ENCODE measurements at regions not wholly inside any gene's neighbourhood (a gene's known extent, or its start where the extent isn't known, plus 50 kb on each side); places are given as distances from the start of the nearest gene placed in this dataset.
A peak's percentile ranks its signal among the peaks of the same experiment; 100 is the strongest.

DNA sequence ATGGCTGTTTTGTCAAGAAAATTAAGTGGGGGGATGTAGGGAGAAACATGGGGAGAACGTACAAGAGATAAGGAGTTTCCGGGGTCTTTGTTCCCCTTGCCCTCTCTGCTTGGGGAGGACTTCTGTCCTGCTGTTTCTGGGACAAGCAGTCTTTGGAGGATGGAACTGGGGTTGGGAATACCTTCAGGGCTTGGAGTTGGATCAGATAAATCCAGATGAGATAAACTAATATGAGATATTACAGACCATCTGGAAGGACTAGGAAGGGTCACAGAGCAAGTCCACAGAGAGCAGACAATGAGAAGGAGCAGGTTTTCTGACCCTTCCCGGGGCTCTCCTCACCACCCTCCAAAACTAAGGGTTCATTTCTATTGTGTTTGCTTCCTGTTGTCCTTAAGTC is 237.5 kb downstream of the TSHZ3 start:
- Histone ChIP-seq H3K36me3 (ENCODE audit: control insufficient read depth in 3 of 3, insufficient read depth in 2 of 3, low read depth in 1 of 3, low read length in 3 of 3) (no peaks in the 10 kb centered on the region), H3K27me3 (ENCODE audit: control insufficient read depth in 3 of 3, insufficient read depth in 3 of 3, low read length in 3 of 3) (peaks cover 0 to 2% (median 0%) of the 10 kb centered on the region in 3 donors), H3K4me3 (ENCODE audit: low read depth in 1 of 3, low read length in 3 of 3) (no peak overlapping the region), H3K27ac (ENCODE audit: low read depth in 1 of 3, low read length in 2 of 3) (no peak overlapping the region), H3K4me1 (ENCODE audit: control insufficient read depth in 3 of 3, insufficient read depth in 2 of 3, low read depth in 1 of 3, low read length in 2 of 3) (no peaks in the 10 kb centered on the region), H3K9me3 (ENCODE audit: control insufficient read depth in 2 of 2, insufficient read depth in 1 of 2, low read depth in 1 of 2, low read length in 1 of 2) (no peaks in the 10 kb centered on the region)
- DNase-seq (no peak), FAIRE-seq (no peak)
- 74 to 84% (median 81%) methylated on average over 3 of the region's 3 CpGs for WGBS, 3 donors

DNA sequence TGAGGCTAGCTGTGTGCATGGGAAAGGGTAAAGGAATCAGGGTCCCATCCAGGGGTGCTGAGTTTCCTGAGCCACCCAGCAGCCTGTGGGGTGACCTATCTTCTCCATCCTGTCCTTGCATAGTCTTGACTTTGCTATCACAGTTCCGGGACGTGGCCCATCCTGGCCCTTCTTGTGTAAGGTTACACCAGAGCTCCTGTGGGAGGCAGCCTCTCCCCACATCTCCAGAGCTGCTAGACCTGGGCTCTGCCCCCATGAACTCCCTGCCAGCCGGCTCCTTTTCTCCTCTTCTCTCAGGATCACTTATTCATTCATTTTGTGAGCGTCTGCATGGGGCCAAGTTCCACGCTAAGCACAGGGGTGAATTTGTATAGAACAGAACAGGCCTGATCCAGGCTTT is 238.9 kb downstream of the TSHZ3 start:
- H3K27ac ChIP-seq (ENCODE audit: low read depth in 1 of 3, low read length in 2 of 3) = no peak overlapping the region
- no peak overlapping the region for H3K4me3 ChIP-seq (ENCODE audit: low read depth in 1 of 3, low read length in 3 of 3)
- FAIRE-seq (no peak), DNase-seq (peak in 1 of 2 donors; percentile 3)
- H3K36me3 ChIP-seq (ENCODE audit: control insufficient read depth in 3 of 3, insufficient read depth in 2 of 3, low read depth in 1 of 3, low read length in 3 of 3) = no peaks in the 10 kb centered on the region
- H3K27me3 ChIP-seq (ENCODE audit: control insufficient read depth in 3 of 3, insufficient read depth in 3 of 3, low read length in 3 of 3) = peaks cover 0 to 2% (median 0%) of the 10 kb centered on the region in 3 donors
- WGBS, 3 donors = 18 to 66% (median 55%) methylated on average over 5 of the region's 5 CpGs
- H3K9me3 ChIP-seq (ENCODE audit: control insufficient read depth in 2 of 2, insufficient read depth in 1 of 2, low read depth in 1 of 2, low read length in 1 of 2) = no peaks in the 10 kb centered on the region
- no peaks in the 10 kb centered on the region for H3K4me1 ChIP-seq (ENCODE audit: control insufficient read depth in 3 of 3, insufficient read depth in 2 of 3, low read depth in 1 of 3, low read length in 2 of 3)

DNA sequence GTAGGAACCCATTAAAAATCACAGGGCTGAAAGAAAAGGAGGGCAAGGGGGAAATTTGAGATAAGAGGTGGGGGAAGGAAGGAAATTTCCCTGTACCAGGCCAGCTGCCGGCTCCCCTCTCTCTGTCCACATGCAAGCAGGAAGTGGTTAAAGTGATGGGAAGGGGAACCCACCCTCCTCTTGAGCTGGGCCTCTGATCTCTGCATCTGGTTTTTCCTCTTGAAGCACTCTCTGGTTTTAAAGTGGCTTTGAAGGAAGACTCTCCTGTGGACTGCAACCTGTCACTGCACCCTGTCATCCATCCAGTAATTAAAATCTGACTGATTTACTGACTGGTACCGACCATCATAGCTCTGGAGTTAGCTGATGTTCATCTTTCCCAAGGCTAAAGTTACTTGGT is 239.6 kb downstream of the TSHZ3 start:
- Histone ChIP-seq H3K27me3 (ENCODE audit: control insufficient read depth in 3 of 3, insufficient read depth in 3 of 3, low read length in 3 of 3) (peaks cover 0 to 2% (median 0%) of the 10 kb centered on the region in 3 donors), H3K27ac (ENCODE audit: low read depth in 1 of 3, low read length in 2 of 3) (no peak overlapping the region), H3K4me1 (ENCODE audit: control insufficient read depth in 3 of 3, insufficient read depth in 2 of 3, low read depth in 1 of 3, low read length in 2 of 3) (no peaks in the 10 kb centered on the region), H3K4me3 (ENCODE audit: low read depth in 1 of 3, low read length in 3 of 3) (no peak overlapping the region), H3K9me3 (ENCODE audit: control insufficient read depth in 2 of 2, insufficient read depth in 1 of 2, low read depth in 1 of 2, low read length in 1 of 2) (no peaks in the 10 kb centered on the region), H3K36me3 (ENCODE audit: control insufficient read depth in 3 of 3, insufficient read depth in 2 of 3, low read depth in 1 of 3, low read length in 3 of 3) (no peaks in the 10 kb centered on the region)
- 28 to 60% (median 44%) methylated on average over 2 of the region's 2 CpGs for WGBS, 3 donors
- FAIRE-seq (no peak), DNase-seq (no peak)

DNA sequence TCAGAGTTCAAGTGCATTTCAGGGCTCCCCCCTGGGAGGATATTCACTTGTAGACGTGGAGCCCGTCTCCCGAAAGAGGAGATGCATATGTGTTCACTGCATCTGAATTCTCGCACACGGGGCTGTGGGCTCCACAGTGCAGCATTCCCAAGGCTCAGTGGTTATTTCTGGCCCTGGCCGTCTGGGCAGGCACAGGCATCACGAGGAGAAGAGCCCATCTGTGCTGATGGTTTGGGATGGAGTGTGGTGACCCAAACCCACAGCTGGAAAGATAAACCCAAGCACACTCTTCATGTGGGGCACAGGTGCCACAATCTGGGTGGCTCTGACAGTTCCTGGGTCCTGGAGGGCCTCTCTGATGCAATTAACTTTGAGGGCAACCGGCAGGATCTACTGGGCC is 242.1 kb downstream of the TSHZ3 start:
- DNase-seq (no peak), FAIRE-seq (no peak)
- WGBS, 3 donors = 85 to 88% (median 86%) methylated on average over 8 of the region's 8 CpGs
- Histone ChIP-seq H3K36me3 (ENCODE audit: control insufficient read depth in 3 of 3, insufficient read depth in 2 of 3, low read depth in 1 of 3, low read length in 3 of 3) (no peaks in the 10 kb centered on the region), H3K4me3 (ENCODE audit: low read depth in 1 of 3, low read length in 3 of 3) (no peak overlapping the region), H3K4me1 (ENCODE audit: control insufficient read depth in 3 of 3, insufficient read depth in 2 of 3, low read depth in 1 of 3, low read length in 2 of 3) (peaks cover 0 to under 1% (median 0%) of the 10 kb centered on the region in 3 donors), H3K27me3 (ENCODE audit: control insufficient read depth in 3 of 3, insufficient read depth in 3 of 3, low read length in 3 of 3) (peaks cover 0 to 2% (median 0%) of the 10 kb centered on the region in 3 donors), H3K27ac (ENCODE audit: low read depth in 1 of 3, low read length in 2 of 3) (no peak overlapping the region), H3K9me3 (ENCODE audit: control insufficient read depth in 2 of 2, insufficient read depth in 1 of 2, low read depth in 1 of 2, low read length in 1 of 2) (no peaks in the 10 kb centered on the region)

DNA sequence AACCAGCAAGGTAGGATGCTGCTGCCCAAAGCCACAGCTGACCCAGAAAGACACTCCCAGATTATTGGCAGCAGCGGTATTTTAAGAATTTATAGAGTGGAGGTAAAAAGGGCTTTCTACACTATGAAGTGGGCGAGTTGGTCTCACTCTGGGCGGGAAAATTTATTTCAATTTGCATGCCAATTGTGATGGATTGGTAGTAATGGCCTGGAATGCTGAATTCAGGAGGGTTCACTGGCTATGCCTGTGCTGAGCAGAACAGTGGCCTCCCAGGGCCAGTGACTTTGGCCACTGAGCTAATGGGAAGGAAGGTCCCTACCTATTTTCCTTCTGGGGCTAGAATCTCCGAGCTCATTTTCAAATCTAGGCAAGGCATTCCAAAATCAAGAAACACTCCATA is 243.5 kb downstream of the TSHZ3 start:
- FAIRE-seq (no peak), DNase-seq (no peak)
- Histone ChIP-seq H3K27me3 (ENCODE audit: control insufficient read depth in 3 of 3, insufficient read depth in 3 of 3, low read length in 3 of 3) (peaks cover 0 to 2% (median 0%) of the 10 kb centered on the region in 3 donors), H3K4me3 (ENCODE audit: low read depth in 1 of 3, low read length in 3 of 3) (no peak overlapping the region), H3K27ac (ENCODE audit: low read depth in 1 of 3, low read length in 2 of 3) (no peak overlapping the region), H3K36me3 (ENCODE audit: control insufficient read depth in 3 of 3, insufficient read depth in 2 of 3, low read depth in 1 of 3, low read length in 3 of 3) (no peaks in the 10 kb centered on the region), H3K4me1 (ENCODE audit: control insufficient read depth in 3 of 3, insufficient read depth in 2 of 3, low read depth in 1 of 3, low read length in 2 of 3) (peaks cover 0 to 4% (median 0%) of the 10 kb centered on the region in 3 donors), H3K9me3 (ENCODE audit: control insufficient read depth in 2 of 2, insufficient read depth in 1 of 2, low read depth in 1 of 2, low read length in 1 of 2) (no peaks in the 10 kb centered on the region)
- WGBS, 3 donors = 72 to 84% (median 72%) methylated on average over 4 of the region's 4 CpGs

DNA sequence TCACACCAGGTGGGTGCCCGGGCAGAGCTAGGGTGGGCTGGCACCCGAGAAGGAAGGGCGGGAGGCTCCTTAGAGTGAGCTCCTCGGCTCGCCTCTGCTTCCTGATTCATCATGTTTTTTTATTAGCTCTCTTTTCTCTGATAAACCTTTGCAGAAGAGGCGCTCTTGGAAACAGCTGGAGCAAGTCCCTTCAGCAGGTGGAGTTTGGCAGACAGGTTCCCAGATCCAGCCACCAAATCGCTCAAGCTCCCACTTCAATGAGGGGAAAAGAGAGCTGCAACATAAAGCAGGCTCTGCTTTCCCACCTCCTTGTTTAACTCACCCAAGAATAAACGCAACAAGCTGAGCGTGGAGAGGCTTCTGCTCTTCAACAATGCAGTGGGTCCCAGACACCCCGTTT is 244.8 kb downstream of the TSHZ3 start:
- no peak overlapping the region for H3K27ac ChIP-seq (ENCODE audit: low read depth in 1 of 3, low read length in 2 of 3)
- 51 to 81% (median 63%) methylated on average over 10 of the region's 10 CpGs for WGBS, 3 donors
- peaks cover 0 to 4% (median 0%) of the 10 kb centered on the region in 3 donors for H3K4me1 ChIP-seq (ENCODE audit: control insufficient read depth in 3 of 3, insufficient read depth in 2 of 3, low read depth in 1 of 3, low read length in 2 of 3)
- H3K4me3 ChIP-seq (ENCODE audit: low read depth in 1 of 3, low read length in 3 of 3) = no peak overlapping the region
- no peaks in the 10 kb centered on the region for H3K36me3 ChIP-seq (ENCODE audit: control insufficient read depth in 3 of 3, insufficient read depth in 2 of 3, low read depth in 1 of 3, low read length in 3 of 3)
- no peak for FAIRE-seq
- no peak for DNase-seq
- H3K27me3 ChIP-seq (ENCODE audit: control insufficient read depth in 3 of 3, insufficient read depth in 3 of 3, low read length in 3 of 3) = peaks cover 0 to 2% (median 0%) of the 10 kb centered on the region in 3 donors
- H3K9me3 ChIP-seq (ENCODE audit: control insufficient read depth in 2 of 2, insufficient read depth in 1 of 2, low read depth in 1 of 2, low read length in 1 of 2) = no peaks in the 10 kb centered on the region

DNA sequence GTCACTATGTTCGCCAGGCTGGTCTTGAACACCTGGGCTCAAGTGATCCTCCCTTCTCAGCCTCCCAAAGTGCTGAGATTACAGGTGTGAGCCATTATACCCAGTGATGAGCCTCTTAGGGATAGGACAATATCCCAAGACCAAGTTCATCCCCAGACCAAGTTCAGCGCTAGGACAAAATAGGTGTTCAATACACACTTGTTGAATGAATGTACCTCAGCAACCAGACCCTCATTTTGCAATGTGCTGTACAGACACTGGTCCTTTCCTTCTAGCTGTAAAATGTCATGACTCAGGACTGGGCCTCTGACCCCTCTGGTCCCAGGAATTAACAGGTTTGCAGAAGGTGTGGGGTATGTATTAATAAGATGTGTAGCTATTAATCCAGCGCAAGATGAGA is 246.0 kb downstream of the TSHZ3 start:
- Histone ChIP-seq H3K27ac (ENCODE audit: low read depth in 1 of 3, low read length in 2 of 3) (no peak overlapping the region), H3K9me3 (ENCODE audit: control insufficient read depth in 2 of 2, insufficient read depth in 1 of 2, low read depth in 1 of 2, low read length in 1 of 2) (no peaks in the 10 kb centered on the region), H3K27me3 (ENCODE audit: control insufficient read depth in 3 of 3, insufficient read depth in 3 of 3, low read length in 3 of 3) (no peaks in the 10 kb centered on the region), H3K4me3 (ENCODE audit: low read depth in 1 of 3, low read length in 3 of 3) (no peak overlapping the region), H3K4me1 (ENCODE audit: control insufficient read depth in 3 of 3, insufficient read depth in 2 of 3, low read depth in 1 of 3, low read length in 2 of 3) (peaks cover 0 to 4% (median 0%) of the 10 kb centered on the region in 3 donors), H3K36me3 (ENCODE audit: control insufficient read depth in 3 of 3, insufficient read depth in 2 of 3, low read depth in 1 of 3, low read length in 3 of 3) (no peaks in the 10 kb centered on the region)
- DNase-seq (no peak), FAIRE-seq (no peak)
- WGBS, 3 donors = 92 to 94% (median 94%) methylated on average over 3 of the region's 3 CpGs

DNA sequence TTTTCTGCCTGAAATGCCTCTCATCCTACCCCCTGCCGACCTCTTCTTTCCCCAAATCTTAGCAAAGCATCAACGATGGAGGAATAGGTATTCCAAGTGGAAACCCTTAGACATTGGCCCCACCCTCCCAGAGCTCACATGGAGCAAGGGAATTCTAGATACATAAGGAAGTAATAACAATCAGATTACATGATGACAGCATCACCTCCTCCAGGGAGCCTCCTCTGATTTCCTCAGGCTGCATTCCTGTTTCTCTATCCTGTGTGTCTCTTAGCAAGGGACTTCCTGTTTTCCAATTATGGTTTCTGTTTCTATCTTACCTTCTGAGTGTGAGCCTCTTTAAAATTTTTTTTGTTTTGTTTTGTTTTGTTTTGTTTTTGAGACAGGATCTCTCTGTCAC is 246.6 kb downstream of the TSHZ3 start:
- Histone ChIP-seq H3K27ac (ENCODE audit: low read depth in 1 of 3, low read length in 2 of 3) (no peak overlapping the region), H3K9me3 (ENCODE audit: control insufficient read depth in 2 of 2, insufficient read depth in 1 of 2, low read depth in 1 of 2, low read length in 1 of 2) (no peaks in the 10 kb centered on the region), H3K4me3 (ENCODE audit: low read depth in 1 of 3, low read length in 3 of 3) (no peak overlapping the region), H3K4me1 (ENCODE audit: control insufficient read depth in 3 of 3, insufficient read depth in 2 of 3, low read depth in 1 of 3, low read length in 2 of 3) (peaks cover 0 to 4% (median 0%) of the 10 kb centered on the region in 3 donors), H3K36me3 (ENCODE audit: control insufficient read depth in 3 of 3, insufficient read depth in 2 of 3, low read depth in 1 of 3, low read length in 3 of 3) (no peaks in the 10 kb centered on the region), H3K27me3 (ENCODE audit: control insufficient read depth in 3 of 3, insufficient read depth in 3 of 3, low read length in 3 of 3) (no peaks in the 10 kb centered on the region)
- DNase-seq = no peak
- FAIRE-seq = no peak
- WGBS, 3 donors = 67 to 77% (median 67%) methylated on average over 2 of the region's 2 CpGs

DNA sequence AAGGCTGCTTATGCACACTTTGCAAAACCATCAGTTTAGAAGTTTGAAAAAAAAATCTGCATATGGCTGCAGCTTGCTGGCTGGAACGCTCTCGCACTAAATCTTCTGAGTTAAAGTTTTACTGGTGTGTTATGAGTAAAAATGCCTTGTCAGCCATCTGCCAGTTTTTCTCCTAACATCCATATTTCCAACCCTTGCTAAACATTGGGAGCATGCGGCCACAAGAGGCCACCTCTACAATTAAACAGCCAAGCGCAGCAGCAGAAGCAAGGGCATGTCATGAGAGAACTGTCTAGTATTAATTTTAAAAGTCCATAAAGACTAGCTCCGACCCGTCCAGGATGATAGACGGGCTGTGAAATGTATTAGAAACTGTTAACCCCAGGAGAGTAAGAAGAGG is 248.3 kb downstream of the TSHZ3 start:
- FAIRE-seq (no peak), DNase-seq (no peak)
- Histone ChIP-seq H3K27ac (ENCODE audit: low read depth in 1 of 3, low read length in 2 of 3) (no peak overlapping the region), H3K9me3 (ENCODE audit: control insufficient read depth in 2 of 2, insufficient read depth in 1 of 2, low read depth in 1 of 2, low read length in 1 of 2) (no peaks in the 10 kb centered on the region), H3K4me3 (ENCODE audit: low read depth in 1 of 3, low read length in 3 of 3) (no peak overlapping the region), H3K4me1 (ENCODE audit: control insufficient read depth in 3 of 3, insufficient read depth in 2 of 3, low read depth in 1 of 3, low read length in 2 of 3) (peaks cover 0 to 4% (median 0%) of the 10 kb centered on the region in 3 donors), H3K27me3 (ENCODE audit: control insufficient read depth in 3 of 3, insufficient read depth in 3 of 3, low read length in 3 of 3) (no peaks in the 10 kb centered on the region), H3K36me3 (ENCODE audit: control insufficient read depth in 3 of 3, insufficient read depth in 2 of 3, low read depth in 1 of 3, low read length in 3 of 3) (no peaks in the 10 kb centered on the region)
- WGBS, 3 donors = 42 to 53% (median 48%) methylated on average over 7 of the region's 7 CpGs
